ENCODE measurements at regions not wholly inside any gene's neighbourhood (a gene's known extent, or its start where the extent isn't known, plus 50 kb on each side); places are given as distances from the start of the nearest gene placed in this dataset.
"Not testable (repeated sequence)": the region's sequence is repeated elsewhere in the genome, so short reads cannot be mapped to it uniquely, and the experiment has no call there.

DNA sequence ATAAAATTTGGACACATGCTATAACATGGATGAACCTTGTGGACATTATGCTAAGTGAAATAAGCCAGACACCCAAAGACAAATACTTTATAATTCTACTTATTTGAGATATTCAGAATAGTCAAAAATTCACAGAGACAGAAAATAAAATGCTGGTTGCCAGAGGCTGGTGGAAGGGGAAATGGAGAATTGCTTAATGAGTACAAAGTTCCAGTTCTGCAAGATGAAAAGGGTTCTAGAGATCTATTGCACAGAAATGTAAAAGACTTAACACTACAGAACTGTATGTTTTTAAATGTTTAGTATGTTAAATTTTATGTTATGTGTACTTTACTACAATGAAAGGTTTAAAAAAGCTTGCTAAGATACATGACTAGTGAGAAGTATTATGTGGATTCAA is 344.8 kb downstream of the CNTN3 start:
- no peak for DNase-seq

DNA sequence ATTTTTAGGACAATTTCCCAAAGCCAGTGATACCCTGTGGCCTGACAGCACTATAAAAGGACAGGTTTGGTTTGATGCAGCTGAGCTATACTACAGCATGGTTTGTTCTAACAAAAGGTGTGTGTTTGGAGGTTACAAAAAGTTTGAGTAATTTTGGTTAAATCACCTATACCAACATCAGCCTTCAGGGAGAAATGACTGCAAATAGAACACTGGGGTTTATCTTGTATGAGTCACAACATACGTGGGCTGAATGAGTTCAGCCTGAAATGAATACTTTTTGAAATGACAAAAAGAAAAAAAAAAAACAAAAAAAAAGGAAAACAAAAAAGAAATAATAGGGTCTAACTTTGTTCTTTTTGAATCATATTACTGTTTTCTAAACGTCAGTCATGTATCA is 345.7 kb downstream of the CNTN3 start:
- DNase-seq = no peak

DNA sequence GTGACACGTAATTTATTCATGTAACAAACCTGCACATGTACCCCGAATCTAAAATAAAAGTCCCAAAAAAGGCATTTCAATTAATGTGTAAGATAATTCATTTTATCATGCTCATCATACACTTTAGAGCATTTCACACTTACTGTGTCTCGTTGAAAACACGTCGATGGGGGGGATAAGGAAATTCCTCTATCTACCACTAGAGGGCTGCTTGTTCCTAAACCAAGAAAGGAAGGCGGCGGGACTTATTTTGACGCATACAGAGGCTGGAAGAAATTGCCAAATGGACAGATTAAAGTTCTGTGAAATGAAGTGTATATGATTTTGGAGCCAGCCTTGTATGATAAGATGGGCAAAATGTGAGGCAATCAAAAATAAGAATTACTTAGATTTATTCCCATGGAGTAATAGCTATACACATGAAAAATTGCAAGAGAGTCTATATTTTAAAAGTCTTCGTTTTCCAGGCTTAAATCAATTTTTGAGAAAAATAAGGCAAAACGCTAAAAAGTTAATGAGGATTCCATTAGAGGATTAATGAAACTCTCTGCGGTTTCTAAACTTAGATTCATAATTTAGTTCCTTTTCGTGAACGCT is 346.8 kb downstream of the CNTN3 start:
- DNase-seq = no peak

DNA sequence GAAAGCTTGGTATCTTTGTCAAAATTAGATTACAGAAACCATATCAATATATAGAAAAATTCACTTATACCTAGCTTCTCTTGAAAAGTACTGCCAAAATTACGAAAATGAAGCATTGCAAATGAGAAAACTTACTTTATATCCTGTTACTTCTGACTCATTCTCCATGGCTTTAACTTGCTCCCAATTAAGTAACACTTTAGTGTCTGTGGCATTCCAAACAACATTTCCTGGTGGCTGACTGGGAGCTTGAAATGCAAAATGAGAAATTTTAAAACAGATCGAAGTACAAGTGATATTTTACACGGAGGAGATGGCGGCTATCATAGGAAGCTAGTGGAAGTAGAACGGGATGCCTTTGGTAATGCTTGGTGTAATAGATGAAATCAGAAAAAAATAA is 347.3 kb downstream of the CNTN3 start:
- DNase-seq = no peak

DNA sequence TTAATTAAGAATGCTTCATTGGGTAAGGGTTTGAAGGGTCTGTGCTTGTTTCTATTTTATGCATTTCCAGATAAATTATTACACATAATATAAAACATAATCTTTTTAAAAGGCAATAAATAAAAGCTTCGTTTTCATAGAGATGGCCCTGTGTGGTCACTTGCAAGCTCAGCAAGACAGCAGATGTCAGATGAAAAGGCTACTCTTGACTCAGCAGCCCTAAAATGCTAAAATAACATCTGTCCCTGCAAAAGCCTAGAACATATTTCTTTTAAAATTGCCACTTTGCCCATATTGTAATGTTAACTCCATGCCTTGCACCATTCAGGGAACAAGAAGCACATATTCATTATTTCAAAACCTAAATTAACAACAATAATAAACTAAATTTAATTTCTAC is 349.4 kb downstream of the CNTN3 start:
- no peak for DNase-seq

DNA sequence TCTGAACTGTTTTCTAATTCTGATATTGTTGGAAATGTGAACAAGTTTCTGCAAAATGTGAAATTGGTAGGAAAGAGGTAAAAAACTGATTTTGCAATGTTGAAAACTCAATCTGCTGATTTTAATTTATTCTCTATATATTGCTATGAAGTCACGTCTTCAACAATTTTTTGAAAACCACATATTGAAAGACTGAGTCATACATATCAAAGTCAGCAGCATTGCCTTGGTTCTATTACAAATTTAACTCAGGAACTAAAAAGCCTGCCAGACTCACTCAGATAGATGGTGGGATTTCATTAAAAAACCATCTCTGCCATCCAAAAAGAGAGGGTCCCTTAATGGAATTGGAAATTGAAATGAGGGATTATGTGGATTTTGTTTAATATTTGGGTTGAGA is 351.4 kb downstream of the CNTN3 start:
- no peak for DNase-seq

DNA sequence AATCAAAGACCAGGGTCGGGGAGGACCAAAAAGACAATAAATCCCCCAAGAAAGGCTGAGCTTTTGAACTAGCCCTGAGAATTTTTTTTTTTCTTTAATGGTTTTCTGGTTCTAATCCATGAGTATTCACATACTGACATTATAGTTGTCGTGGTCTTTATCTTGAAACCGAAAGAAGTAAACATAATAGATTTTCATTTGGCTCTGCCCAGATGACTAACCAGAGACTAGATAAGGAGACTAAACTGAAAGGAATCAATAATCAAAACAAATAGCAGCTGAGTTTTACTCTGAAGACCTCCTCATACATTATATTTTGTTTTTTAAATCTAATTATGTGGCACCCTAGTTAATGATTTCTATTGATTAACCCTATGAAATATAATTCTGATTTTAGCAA is 381.4 kb downstream of the CNTN3 start:
- DNase-seq = no peak

DNA sequence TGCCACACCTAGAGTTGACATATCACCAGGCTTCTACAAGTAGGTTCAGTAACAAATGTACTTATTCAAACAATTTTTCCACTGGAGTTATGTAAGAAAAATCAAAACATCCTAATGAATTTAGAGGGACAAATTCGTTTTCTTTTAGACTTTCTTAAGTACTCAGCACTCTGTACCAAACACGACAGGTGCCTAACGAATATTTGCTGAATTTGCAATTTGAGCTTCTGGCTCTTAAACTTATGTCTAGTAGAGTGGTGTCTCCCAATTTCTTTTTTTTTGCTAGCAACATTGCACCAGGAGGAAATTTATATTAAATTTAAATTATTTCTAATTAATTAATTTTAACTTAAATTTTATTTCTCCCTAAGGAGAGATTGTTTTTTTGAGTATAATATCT is 397.0 kb downstream of the CNTN3 start:
- no peak for DNase-seq

DNA sequence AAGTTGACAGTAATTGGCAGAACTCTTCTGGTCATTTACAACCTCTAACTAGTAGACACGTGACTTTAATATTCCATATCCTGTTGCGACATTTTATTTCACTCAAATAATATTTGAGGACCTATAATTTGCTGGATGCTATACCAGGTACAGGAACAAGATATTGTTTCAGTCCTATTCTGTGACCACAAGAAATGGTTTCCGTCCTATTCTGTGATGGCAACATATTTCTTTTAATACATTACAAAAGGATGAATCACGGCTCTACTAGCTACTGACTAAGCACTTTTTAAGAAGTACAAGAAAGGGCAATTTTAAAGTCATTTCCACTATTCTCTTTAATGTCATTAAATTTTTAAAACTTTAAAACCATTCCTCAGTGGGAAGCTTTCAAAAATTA is 400.2 kb downstream of the CNTN3 start:
- no peak for DNase-seq

DNA sequence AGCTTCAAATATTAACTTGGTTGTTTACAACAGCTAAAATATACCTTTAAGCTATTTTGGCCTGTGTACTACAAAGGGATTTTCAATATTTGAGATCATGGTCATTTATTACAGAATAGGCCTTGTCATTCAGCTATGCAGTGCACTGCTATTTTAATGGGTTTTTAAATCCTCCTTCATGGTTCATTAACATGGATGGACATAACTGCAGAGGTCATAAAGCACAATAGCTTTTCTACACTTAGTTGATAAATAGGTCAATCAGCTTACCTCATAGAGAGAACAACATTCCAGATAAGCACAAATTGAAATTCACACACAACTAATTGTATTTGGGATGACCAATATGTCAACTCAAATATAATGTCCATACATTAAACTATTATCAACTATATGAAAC is 403.7 kb downstream of the CNTN3 start:
- DNase-seq = no peak

DNA sequence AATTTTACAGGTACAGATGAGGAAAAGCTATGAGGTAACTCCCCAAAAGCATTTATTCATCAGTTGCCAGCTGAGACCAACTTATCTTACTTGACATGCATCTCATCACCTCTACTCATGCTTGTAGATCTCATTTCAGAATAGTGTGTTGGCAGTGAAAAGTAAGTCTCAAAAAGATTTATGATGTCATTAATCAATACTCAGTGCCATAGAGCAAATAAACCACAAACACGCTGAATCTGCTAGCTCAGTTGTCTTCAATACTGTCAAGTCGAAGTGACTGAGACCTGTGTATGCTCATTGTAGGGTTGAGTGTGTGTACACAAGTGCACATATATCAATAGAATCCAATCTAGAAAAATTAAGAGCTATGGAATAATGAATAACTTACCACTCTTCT is 413.5 kb downstream of the CNTN3 start:
- no peak for DNase-seq

DNA sequence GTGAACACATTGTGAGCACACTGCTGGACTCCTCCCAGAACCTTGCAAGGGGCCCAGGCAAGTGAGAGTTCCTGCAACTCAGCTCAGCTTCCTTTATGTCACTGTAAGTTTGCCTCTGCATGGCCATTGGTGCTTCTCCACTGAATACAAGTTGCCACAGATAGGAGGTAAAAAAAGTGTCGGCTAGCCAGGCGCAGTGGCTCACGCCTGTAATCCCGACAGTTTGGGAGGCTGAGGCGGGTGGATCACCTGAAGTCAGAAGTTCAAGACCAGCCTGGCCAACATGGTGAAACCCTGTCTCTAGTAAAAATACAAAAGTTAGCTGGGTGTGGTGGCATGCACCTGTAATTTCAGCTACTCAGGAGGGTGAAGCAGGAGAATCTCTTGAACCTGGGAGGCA is 435.8 kb downstream of the CNTN3 start:
- not testable (repeated sequence) for DNase-seq

DNA sequence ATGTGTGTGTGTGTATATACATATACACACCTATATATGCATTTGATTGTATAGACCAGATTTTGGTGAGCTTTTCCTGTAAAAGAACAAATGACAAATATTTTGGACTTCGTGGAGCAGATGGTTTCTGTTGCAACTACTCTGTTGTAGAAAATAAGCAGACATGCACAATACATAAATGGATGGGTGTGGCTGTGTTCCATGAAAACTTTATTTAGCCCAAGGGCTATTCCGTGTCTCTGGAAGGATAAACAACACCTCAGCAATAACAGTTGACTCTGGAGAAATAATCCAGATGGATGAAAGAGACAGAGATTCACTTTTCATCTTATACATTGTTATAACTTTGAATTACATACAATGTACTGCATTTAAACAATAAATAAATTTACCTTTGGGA is 441.4 kb downstream of the CNTN3 start:
- no peak for DNase-seq

DNA sequence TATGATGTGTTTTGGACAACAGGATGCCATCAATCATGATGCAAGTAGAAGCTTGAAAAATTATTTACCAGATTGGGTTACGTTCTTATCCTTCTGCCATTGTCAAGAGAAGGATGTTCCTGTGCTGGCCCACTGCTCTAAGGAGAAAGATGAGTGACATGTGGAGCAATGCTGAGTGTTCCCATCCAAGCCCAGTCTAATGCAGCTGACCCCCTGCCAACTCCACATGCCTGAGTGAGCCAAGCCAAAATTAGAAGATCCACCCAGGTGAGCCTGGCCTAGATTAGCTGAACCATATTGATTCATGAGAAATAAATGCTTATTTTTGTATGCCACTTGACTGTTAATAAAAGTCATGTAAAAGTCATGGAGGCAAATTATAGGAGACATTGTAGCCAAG is 446.5 kb downstream of the CNTN3 start:
- no peak for DNase-seq

DNA sequence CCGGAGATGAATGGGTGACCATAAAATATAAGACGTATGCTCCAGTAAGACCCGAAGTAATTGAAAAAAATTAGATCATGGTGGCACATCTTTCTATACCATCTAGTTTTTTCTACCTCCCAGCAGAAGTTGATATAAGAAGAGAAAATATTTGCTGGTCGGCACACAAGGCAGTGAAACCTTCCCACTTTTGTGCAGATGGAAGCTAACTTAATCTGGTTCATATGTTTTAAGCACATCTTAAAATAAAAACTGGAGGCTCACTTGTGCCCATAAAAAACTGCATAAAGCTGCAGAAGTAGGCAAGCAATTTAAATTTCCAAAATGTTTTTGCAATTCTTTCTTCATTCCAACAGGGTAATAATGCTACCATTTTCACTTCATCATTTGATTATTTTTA is 449.2 kb downstream of the CNTN3 start:
- no peak for DNase-seq

DNA sequence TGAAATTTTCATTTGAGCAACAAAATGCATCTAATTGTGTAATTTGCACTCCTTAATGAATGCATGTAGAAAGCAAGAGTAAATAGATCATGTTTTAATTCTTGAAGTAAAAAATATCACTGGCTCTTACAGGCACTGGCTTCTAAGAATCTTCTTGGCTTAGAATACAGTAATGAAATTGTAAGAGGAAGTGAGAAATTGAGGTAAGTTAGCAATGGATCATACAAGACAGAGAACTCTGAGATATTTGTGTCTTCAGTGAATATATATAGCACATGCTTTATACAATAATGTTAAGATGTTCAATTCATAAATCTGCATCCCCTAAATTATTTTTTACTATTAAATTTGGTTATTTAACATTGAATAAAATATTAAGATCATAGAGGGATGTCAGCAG is 465.0 kb downstream of the CNTN3 start:
- no peak for DNase-seq

DNA sequence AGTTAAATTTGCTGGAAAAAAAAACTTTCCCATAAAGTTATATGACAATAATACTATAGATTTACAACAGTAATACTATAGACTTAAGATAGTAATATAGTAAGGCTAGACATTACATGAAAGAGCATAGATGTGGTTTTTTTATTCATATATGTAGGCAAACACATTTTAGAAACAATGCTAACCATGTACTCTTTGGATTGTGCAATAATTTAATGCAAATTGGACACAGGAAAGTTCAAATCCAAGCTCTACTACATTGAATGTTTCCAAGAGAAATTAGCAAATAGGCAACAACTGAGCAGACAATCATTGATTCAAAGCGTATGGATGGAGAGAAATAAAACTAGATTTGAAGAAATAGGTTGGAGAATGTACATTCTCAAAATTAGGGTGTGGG is 469.2 kb downstream of the CNTN3 start:
- no peak for DNase-seq

DNA sequence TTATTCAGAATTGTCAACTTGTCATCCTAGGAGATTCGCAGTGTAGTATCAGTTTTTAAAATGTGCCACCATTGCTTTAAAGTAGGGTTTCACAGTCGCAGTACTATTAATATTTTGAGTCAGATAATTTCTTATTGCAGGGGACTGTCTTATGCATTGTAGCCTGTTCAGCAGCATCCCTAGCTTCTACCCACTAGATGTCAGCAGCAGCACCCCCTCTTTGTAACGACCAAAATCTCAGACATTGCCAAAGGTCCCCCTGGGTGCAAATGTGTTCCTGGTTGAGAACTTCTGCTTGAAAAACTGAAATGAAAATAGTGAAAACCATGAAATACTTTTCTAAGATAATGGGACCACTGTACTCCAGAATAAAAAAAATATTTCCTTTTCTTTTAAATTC is 474.8 kb downstream of the CNTN3 start:
- DNase-seq = no peak

DNA sequence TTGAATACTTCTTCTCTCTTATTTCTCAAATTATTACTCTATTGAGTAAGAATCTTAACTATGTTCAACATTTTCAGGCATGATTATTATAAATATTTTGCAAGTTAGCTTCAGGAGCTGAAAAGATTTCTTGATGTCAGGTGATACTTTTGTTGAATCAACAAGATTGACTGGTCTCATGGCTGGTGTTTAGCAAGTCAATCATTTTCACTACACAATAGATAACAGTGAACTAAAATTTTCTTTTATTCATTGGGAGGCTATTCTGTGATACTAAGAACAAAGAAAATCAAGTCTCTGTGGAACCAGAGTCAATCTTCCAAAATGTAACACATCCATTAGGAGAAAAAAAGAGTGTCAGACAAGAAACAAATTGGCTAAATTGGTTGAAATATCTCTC is 476.7 kb downstream of the CNTN3 start:
- no peak for DNase-seq

DNA sequence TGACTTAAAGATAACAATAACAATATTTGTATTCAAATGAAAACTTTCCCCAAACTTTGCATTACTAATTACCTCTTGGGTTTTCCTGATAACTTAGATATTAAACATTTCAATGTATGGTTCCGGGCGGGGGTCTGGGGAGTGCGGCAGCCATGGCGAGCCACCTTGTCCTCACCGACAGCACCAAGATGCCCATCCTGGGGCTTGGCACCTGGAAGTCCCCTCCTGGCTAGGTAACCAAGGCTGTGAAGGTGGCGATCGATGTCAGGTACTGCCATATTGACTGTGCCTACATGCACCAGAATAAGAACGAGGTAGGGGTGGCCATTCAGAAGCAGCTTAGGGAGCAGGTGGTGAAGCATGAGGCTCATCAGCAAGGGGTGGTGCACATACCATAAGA is 478.7 kb downstream of the CNTN3 start:
- DNase-seq = no peak

DNA sequence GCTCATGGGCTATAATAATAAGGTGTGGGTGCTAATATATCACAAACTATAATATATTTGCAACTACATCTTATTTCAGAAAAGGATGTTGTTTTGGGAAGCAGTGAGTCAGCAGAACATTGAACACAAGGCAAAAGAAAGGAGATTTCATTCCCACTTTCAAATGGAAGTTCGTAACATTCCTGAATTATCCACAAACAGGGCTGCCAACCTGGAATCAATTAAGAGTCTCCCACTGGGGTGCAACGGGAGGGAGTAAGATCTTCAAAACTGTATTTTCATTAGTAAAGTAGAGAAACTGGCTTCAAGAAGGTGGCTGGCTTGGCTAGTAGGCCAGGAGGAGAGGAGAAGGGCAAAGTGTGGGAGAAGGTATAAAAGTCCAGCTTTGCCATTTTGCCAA is 479.6 kb downstream of the CNTN3 start:
- no peak for DNase-seq

DNA sequence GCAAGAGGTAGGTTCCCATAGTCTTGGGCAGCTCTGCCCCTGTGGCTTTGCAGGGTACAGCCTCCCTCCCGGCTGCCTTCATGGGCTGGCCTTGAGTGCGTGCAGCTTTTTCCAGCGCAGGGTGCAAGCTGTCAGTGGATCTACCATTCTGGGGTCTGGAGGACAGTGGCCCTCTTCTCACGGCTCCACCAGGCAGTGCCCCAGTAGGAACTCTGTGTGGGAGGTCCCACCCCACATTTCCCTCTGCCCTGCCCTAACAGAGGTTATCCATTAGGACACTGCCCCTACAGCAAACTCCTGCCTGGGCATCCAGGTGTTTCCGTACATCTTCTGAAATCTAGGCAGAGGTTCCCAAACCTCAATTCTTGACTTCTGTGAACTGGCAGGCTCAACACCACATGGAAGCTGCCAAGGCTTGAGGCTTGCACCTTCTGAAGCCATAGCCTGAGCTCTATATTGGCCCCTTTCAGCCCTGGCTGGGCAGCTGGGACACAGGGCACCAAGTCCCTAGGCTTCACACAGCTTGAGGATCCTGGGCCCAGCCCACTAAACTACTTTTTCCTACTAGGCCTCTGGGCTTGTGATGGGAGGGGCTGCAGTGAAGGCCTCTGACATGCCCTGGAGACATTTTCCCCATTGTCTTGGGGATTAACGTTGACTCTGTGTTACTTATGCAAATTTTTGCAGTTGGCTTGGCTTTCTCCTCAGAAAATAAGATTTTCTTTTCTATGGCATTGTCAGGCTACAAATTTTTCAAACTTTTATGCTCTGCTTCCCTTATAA is 482.7 kb downstream of the CNTN3 start:
- not testable (repeated sequence) for DNase-seq

DNA sequence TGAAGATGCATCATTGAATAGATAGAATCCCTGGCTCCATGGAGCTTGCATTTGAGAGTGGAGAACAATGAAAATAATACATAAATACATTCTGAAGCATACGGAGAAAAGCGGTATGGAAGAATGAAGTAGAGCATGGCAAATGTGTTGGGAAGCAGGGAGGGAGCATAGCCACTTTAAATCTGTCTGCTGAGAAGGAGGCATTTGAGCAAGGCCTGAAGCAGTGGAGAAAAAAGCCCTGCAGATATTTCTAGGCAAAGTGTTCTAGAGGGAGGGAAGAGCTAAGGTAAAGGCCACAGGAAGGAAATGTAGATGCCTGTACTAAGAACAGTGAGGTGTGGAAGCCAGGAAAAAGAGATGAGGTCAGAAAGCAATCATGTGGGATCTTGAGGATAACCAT is 484.8 kb downstream of the CNTN3 start:
- DNase-seq = no peak

DNA sequence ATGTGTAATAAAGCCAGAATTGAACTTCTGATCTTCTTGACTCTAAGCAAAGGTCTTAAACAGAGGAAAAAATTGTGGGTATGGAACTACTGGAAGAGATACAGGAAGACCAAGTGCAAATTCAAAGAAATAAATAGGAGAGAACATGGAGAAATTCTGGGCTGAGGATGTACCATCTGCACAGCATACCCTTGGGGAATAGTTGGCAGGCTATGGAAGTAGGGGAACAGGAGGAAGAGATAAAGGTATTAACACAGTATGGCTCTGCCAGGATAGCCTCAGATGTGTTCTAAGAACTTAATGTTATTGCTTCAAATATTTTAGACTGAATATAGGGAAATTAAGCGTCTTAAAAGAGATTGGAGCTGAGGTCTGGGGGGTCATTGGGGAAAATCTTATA is 485.4 kb downstream of the CNTN3 start:
- DNase-seq = no peak

DNA sequence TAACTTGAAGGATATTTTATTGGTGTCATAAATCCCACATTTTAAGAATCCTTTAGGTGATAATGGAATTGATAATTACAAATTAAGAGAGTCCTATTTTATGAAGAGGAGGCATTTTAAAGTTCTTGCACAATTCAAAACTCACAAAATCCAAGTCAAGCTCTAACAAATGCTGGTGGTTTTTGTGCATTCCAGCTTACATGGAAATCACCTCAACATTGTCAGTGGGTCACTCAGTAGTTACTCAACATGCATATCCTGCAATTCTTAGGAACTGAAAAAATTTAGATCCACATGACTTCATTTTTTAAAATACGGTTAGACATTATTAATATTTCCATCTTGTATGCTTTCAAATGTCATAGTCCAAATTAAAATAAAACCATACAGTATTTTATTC is 487.2 kb downstream of the CNTN3 start:
- DNase-seq = no peak
